Keratinocyte (primary cell): ENCODE measurements at regions not wholly inside any gene's neighbourhood (a gene's known extent, or its start where the extent isn't known, plus 50 kb on each side); places are given as distances from the start of the nearest gene placed in this dataset.
"Not testable (repeated sequence)": the region's sequence is repeated elsewhere in the genome, so short reads cannot be mapped to it uniquely, and the experiment has no call there.

Experiments
- DNase-seq: peaks from one replicate; pipeline ENCODE4 v3.0.0-alpha.2; 2011; ENCODE audit warnings: low read depth, missing footprints, low spot score
- FAIRE-seq: peaks from 2 replicates; lab custom pipeline; 2011; peaks lifted over from hg19 to GRCh38; lab: Jason Lieb, UNC
- H2AFZ ChIP-seq: 2 replicates; pipeline ENCODE4 v1.6.0; 2012; ENCODE audit warnings: low read length, control low read depth, inconsistent platforms; ENCODE audit not compliant: control insufficient read depth
- H3K27ac ChIP-seq: 2 replicates; pipeline ENCODE4 v1.5.1; 2011; ENCODE audit warnings: low read length; ENCODE audit not compliant: control insufficient read depth, insufficient read depth
- H3K27me3 ChIP-seq: 3 replicates; pipeline ENCODE4 v1.6.0; 2011; ENCODE audit warnings: low read length; ENCODE audit not compliant: control insufficient read depth, insufficient read depth; ENCODE audit errors: extremely low read depth
- H3K36me3 ChIP-seq, 2 experiments: 2 replicates in 1 of 2; 3 replicates in 1 of 2; pipeline ENCODE4 v1.5.1; 2011; ENCODE audit warnings: low read length in 2 of 2, mild to moderate bottlenecking in 1 of 2; ENCODE audit not compliant: control insufficient read depth in 2 of 2, insufficient read depth in 2 of 2; ENCODE audit errors: extremely low read depth in 1 of 2
- H3K4me1 ChIP-seq: 3 replicates; pipeline ENCODE4 v1.5.1; 2011; ENCODE audit warnings: low read length; ENCODE audit not compliant: control insufficient read depth, insufficient read depth; ENCODE audit errors: extremely low read depth
- H3K4me2 ChIP-seq: 3 replicates; pipeline ENCODE4 v1.6.0; 2011; ENCODE audit warnings: low read depth, low read length; ENCODE audit not compliant: control insufficient read depth, insufficient read depth; ENCODE audit errors: extremely low read depth
- H3K4me3 ChIP-seq, 3 experiments: fragments of 200-600 bp in 1 of 3; sonication (generic) in 1 of 3; 2 replicates in 2 of 3; 3 replicates in 1 of 3; pipeline ENCODE4 v1.5.1; 2011 to 2016; ENCODE audit warnings: low read length in 3 of 3, mild to moderate bottlenecking in 3 of 3, control low read depth in 2 of 3, inconsistent platforms in 1 of 3, low read depth in 1 of 3, mixed read lengths in 1 of 3, mixed run types in 1 of 3, moderate library complexity in 1 of 3; ENCODE audit not compliant: control insufficient read depth in 2 of 3, insufficient read depth in 2 of 3; ENCODE audit errors: extremely low read depth in 1 of 3
- H3K79me2 ChIP-seq: 2 replicates; pipeline ENCODE4 v1.6.0; 2012; ENCODE audit warnings: low read length; ENCODE audit not compliant: control insufficient read depth, insufficient read depth
- H3K9ac ChIP-seq: 3 replicates; pipeline ENCODE4 v1.6.0; 2011; ENCODE audit warnings: low read length; ENCODE audit not compliant: control insufficient read depth, insufficient read depth; ENCODE audit errors: extremely low read depth
- H3K9me1 ChIP-seq: 3 replicates; pipeline ENCODE4 v1.6.0; 2011; ENCODE audit warnings: low read length; ENCODE audit not compliant: control insufficient read depth, insufficient read depth; ENCODE audit errors: extremely low read depth
- H3K9me3 ChIP-seq: 2 replicates; pipeline ENCODE4 v1.5.1; 2012; ENCODE audit warnings: low read depth, low read length; ENCODE audit not compliant: control insufficient read depth
- H4K20me1 ChIP-seq: 3 replicates; pipeline ENCODE4 v1.6.0; 2011; ENCODE audit warnings: low read length; ENCODE audit not compliant: control insufficient read depth, insufficient read depth; ENCODE audit errors: extremely low read depth
- EZH2 ChIP-seq: IDR thresholded peaks from one replicate; pipeline ENCODE4 v1.6.1; 2012; ENCODE audit warnings: inconsistent platforms, mild to moderate bottlenecking, low read length, moderate library complexity
- dilution Hi-C: fragments of 300-500 bp; cut with MboI; formaldehyde crosslinking; loops from one replicate; pipeline ENCODE4 v1.7.0; 2020; ENCODE audit warnings: low sequenced_read_pairs; ENCODE audit not compliant: extremely low pct_ligation_motif_present
- TF ChIP-seq, protein P1 (sequence below), 3 experiments: IDR thresholded peaks in 1 of 3; conservative IDR thresholded peaks in 1 of 3; optimal IDR thresholded peaks in 1 of 3; 2 replicates in 2 of 3; 3 replicates in 1 of 3; pipeline versions ENCODE3 to v1.5.1; 2011; ENCODE audit warnings: low read length in 3 of 3, mild to moderate bottlenecking in 3 of 3, moderate library complexity in 2 of 3, control low read depth in 1 of 3, inconsistent platforms in 1 of 3; ENCODE audit not compliant: insufficient read depth in 2 of 3; ENCODE audit errors: extremely low read depth in 1 of 3

DNA sequence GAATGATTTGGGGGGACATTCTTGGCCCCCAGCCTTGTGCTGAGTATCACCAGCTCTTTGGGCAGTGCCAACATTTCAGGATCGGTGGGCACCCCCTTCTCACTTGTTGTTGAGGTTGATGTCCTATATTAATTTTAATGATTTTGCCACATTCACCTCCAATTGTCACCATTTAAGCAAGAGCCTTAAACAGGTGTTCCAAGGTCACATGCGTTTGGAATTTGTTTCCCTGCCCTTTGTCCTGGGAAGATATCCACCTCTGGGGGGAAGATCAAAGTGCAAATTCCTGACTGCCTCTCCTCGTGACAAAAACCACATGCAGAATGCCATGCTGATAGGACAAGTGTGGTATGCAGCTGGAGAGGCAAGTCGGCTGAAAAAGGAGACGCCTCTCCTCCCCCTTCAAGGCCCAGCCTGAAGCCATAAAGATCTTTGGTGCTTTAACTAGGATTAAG lies 72.5 kb upstream of the ID2 start:
- Histone ChIP-seq H3K4me1 (no peaks in the 10 kb centered on the region), H3K4me3 (no peak overlapping the region), H3K4me2 (no peak overlapping the region), H3K27ac (no peak overlapping the region), H3K9me3 (no peaks in the 10 kb centered on the region), H3K79me2 (no peaks in the 10 kb centered on the region), H3K9me1 (no peaks in the 10 kb centered on the region), H4K20me1 (no peaks in the 10 kb centered on the region), H2AFZ (no peak overlapping the region), H3K36me3 (no peaks in the 10 kb centered on the region), H3K9ac (no peak overlapping the region), H3K27me3 (no peaks in the 10 kb centered on the region)
- TF ChIP-seq EZH2, result no peak
- TF ChIP-seq, protein P1, sequence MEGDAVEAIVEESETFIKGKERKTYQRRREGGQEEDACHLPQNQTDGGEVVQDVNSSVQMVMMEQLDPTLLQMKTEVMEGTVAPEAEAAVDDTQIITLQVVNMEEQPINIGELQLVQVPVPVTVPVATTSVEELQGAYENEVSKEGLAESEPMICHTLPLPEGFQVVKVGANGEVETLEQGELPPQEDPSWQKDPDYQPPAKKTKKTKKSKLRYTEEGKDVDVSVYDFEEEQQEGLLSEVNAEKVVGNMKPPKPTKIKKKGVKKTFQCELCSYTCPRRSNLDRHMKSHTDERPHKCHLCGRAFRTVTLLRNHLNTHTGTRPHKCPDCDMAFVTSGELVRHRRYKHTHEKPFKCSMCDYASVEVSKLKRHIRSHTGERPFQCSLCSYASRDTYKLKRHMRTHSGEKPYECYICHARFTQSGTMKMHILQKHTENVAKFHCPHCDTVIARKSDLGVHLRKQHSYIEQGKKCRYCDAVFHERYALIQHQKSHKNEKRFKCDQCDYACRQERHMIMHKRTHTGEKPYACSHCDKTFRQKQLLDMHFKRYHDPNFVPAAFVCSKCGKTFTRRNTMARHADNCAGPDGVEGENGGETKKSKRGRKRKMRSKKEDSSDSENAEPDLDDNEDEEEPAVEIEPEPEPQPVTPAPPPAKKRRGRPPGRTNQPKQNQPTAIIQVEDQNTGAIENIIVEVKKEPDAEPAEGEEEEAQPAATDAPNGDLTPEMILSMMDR (optimal IDR thresholded peaks at IDR 0.05 in 1 of 3, IDR thresholded peaks at IDR 0.05 in 1 of 3, conservative IDR thresholded peaks at IDR 0.05 in 1 of 3; ENCODE audit: extremely low read depth in 1 of 3, insufficient read depth in 2 of 3, low read length in 3 of 3), result no peak
- dilution Hi-C loops, result no loop called here
- FAIRE-seq, result no peak
- DNase-seq, result no peak

DNA sequence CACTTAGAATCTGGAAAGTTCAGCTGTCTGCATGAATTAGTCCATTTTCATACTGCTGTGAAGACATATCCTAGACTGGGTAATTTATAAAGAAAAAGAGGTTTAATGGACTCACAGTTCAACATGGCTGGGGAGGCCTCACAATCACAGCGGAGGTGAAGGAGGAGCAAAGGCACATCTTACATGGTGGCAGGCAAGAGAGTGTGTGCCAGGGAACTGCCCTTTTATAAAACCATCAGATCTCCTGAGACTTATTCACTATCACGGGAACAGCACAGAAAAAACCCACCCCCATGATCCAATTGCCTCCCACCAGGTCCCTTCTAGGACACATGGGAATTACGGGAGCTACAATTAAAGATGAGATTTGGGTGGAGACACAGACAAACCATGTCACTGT lies 71.1 kb upstream of the ID2 start:
- H3K36me3 ChIP-seq, H3K4me3 ChIP-seq, H3K27ac ChIP-seq, H3K9me3 ChIP-seq, H3K9me1 ChIP-seq, H3K79me2 ChIP-seq, H4K20me1 ChIP-seq, H3K27me3 ChIP-seq, FAIRE-seq, H3K9ac ChIP-seq, H3K4me1 ChIP-seq, DNase-seq, dilution Hi-C loops, H2AFZ ChIP-seq, H3K4me2 ChIP-seq: not testable (repeated sequence)

DNA sequence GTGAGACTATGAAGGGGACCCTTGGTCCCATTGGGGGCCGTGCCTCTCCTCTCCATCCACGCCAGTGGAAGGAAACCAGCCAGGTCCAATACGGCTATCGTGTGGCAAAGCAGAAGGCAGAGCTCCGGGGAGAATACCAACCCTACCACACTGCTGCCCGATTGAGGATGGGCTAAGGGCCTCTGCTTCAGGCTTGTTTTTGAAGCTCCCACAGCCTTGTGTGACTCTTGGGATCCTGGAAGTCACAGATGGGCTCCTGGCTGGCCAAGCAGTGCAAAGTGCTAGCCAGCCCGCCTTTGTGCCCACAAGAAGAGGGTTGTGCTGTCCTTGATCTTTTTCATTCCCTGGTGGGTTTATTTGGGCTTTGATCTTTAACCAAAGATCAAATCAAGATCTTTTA lies 70.6 kb upstream of the ID2 start:
- Histone ChIP-seq H3K27ac (no peak overlapping the region), H3K9ac (no peak overlapping the region), H3K4me2 (no peak overlapping the region), H3K4me3 (no peak overlapping the region), H3K9me1 (no peaks in the 10 kb centered on the region), H3K9me3 (no peaks in the 10 kb centered on the region), H2AFZ (no peak overlapping the region), H3K4me1 (no peaks in the 10 kb centered on the region), H4K20me1 (no peaks in the 10 kb centered on the region), H3K36me3 (no peaks in the 10 kb centered on the region), H3K27me3 (no peaks in the 10 kb centered on the region), H3K79me2 (no peaks in the 10 kb centered on the region)
- TF ChIP-seq EZH2, result no peak
- TF ChIP-seq, protein P1 (optimal IDR thresholded peaks at IDR 0.05 in 1 of 3, IDR thresholded peaks at IDR 0.05 in 1 of 3, conservative IDR thresholded peaks at IDR 0.05 in 1 of 3; ENCODE audit: extremely low read depth in 1 of 3, insufficient read depth in 2 of 3, low read length in 3 of 3), result no peak
- FAIRE-seq (no peak), DNase-seq (no peak)
- dilution Hi-C loops, result no loop called here
